HG03378 (cell line): ENCODE measurements at regions not wholly inside any gene's neighbourhood (a gene's known extent, or its start where the extent isn't known, plus 50 kb on each side); places are given as distances from the start of the nearest gene placed in this dataset.
"Not testable (repeated sequence)": the region's sequence is repeated elsewhere in the genome, so short reads cannot be mapped to it uniquely, and the experiment has no call there.

Experiments used
- ATAC-seq: cut with Tn5 transposase; IDR thresholded peaks from one replicate; pipeline ENCODE4 v1.9.1; 2021; ENCODE audit warnings: mild to moderate bottlenecking, moderate library complexity; ENCODE audit not compliant: unreplicated experiment

- ATAC-seq, result no peak
Observed at GRCh38 chr12:89289720-89290119, 62.6 kb downstream of the DUSP6 start.

GRCh38 chr12:89288959-89289358 is 63.3 kb downstream of the DUSP6 start:
- no peak for ATAC-seq

GRCh38 chr12:89286501-89286900 is 65.8 kb downstream of the DUSP6 start:
- no peak for ATAC-seq

- no peak for ATAC-seq
Observed at GRCh38 chr12:89281539-89281867, 70.8 kb downstream of the DUSP6 start.

DNA sequence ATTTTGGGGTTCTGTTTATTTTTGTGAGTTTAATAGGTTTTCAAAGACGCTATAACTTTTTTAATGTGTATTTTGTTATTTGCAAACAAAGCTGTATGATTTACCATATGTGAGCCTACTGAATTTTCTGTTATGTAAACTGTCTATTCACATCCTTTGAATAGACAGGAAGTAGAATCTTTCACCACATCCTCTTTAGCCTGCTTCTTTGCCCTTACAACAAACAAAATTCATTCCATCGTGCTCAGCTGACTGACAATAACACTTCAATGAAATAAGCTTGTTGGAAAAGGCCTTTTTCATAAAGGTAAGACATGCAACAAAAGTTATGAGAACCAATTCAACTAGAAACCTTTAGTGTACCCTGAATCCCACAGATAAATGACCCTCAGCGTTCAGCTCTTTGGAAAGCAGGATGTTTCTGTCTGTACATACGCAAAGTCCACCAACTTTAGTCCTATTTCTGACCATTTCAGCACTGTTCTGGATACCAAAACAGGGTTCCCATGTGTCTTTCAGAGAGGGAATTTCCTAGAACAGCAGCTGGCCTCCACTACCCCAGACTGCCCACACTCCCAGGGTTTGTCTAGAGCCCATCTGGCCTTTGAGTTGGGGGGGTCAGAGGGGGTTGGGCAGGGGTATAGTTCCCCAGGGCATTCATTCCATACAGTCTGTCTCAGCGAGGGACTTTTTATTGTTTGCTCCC is 71.3 kb downstream of the DUSP6 start:
- no peak for ATAC-seq

DNA sequence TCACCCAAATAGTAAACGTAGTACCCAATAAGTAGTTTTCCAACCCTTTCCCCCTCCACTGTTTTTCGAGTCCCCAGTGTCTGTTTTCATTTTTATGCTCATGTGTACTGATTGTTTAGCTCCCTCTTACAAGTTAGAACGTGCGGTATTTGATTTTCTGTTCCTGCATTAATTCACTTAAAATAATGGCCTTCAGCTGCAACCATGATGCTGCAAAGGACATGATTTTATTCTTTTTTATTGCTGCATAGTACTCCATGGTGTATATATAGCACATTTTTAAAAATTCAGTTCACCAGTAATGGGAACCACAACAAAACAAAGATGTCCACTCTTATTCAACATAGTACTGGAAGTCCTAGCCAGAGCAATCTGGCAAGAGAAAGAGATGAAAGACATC is 72.8 kb downstream of the DUSP6 start:
- no peak for ATAC-seq

GRCh38 chr12:89278862-89279261 is 73.4 kb downstream of the DUSP6 start:
- no peak for ATAC-seq

DNA sequence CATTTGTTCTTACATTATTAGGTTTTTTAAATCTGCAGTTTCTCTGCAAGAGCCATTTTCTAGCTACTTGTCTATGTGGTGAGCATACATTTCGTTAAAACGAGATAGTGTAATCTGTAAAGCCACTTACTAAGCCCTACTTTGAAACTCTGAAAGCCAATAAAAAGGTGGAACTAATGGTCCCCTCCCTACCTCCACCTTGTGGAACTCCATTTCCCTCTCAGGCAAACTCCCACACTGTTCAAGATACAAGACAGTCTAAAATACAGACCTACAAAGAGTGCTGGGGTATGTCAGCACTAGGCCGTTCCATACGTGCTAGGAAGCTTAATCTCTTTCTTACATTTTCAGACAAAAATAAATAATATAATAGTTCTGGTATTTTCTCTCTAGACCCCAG is 74.1 kb downstream of the DUSP6 start:
- ATAC-seq, result no peak

DNA sequence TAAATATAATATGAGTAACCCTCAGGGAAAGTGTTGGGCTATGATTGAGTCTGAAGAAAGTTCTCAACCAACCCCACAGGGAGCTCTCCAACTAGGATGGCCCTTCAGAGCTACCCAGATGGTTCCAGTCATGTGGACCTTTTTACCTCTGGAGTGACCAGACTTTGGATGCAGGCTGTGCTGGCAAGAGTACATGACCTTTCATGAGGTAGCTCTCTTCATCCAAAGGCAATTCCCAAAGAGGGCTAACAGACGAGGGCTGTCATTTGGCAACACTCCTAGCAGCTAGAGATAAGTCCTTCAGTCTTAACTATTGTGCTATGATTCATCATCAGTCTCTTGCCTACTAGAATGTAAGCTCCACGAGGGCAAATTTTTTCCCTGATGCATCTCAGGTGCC is 75.4 kb downstream of the DUSP6 start:
- ATAC-seq, result no peak

DNA sequence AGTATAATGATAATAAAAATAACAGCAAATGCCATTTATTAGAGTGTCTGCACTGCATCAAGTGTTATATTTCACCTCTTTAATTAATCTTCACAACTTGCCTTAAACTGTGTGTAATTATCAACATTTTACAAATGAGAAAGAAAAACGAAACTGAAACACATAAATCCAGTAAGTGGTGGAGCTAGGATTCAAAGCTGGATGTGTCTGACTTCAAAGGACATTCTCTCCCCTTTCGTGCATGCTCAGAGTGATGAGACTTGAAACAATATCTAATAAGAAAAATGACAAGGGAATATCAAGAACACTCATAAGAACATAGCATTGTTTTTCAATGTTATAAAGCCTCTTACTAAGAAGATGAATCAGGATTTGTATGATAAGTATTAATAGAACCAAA is 78.8 kb downstream of the DUSP6 start:
- ATAC-seq, result no peak

DNA sequence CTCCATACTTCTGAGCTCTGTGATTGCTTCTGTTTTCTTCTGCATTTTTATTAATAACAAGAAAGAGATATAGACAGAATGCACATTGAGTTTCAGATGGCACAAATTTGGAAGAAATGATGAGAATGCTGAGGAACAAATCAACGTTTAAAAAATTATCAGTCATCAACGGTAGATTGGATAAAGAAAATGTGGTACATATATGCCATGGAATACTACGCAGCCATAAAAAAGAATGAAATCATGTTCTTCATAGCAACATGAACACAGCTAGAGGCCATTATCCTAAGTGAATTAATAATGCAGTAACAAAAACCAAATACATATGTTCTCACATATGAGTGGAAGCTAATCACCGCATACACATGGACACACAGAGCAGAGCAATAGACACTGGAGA is 81.8 kb downstream of the DUSP6 start:
- no peak for ATAC-seq

DNA sequence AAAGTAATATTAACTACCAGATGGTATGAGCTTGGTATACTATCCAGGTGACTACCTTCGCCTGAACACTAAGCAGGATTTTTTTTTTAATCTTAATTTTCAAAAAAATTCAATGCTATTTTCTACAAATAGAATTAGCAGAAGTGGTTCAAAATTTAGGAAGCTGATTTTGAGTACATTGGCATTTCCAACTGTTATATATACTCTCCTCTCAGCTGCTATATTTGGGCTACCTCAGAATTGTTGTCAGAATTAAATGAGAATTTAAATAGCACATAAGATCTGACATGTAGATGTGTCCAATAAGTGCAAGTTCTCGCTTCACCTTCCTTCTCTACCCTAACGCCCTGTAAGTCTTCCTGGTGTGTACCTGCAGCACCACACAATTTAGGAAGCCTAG is 83.1 kb downstream of the DUSP6 start:
- no peak for ATAC-seq

DNA sequence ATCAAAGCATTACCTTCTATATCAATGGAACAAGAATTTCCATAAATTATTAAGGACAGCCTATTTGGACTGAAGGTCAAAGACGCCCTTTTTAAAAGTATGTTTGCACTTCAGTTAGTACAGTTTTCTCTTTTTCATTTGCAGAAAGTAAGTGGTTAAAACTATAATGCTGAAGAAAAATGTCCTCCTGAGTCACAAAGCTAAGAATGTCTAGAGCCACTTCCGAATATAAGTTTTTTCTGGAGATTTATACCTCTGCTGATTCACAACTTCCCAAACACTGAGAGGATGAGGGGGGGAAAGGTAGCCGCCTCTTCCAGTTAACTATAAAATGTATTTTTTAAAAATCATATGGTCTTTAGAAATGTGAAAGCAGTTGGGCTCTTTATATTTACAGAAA is 84.9 kb downstream of the DUSP6 start:
- no peak for ATAC-seq

DNA sequence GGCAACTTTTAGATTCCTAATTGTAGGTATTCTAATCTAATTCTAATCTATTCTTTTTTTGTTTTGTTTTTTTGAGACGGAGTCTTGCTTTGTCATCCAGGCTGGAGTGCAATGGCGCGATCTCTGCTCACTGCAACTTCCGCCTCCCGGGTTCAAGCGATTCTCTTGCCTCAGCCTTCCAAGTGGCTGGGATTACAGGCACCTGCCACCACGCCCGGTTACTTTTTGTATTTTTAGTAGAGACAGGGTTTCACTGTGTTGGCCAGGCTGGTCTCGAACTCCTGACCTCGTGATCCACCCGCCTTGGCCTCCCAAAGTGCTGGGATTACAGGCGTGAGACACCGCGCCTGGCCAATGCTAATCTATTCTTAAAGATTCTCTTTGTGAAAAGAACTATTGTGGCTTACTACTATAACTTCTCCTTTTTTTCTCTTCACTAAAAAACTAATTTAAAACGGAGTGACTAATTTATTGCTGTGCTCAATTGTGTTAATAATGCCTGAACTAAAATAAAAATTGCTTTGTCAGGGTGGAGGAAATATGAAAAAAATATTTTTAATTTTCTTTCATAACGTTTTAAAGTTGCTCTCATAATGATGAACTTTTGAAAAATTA is 85.6 kb downstream of the DUSP6 start:
- ATAC-seq, result not testable (repeated sequence)

- ATAC-seq, result no peak
Observed at GRCh38 chr12:89264837-89265236, 87.5 kb downstream of the DUSP6 start.

DNA sequence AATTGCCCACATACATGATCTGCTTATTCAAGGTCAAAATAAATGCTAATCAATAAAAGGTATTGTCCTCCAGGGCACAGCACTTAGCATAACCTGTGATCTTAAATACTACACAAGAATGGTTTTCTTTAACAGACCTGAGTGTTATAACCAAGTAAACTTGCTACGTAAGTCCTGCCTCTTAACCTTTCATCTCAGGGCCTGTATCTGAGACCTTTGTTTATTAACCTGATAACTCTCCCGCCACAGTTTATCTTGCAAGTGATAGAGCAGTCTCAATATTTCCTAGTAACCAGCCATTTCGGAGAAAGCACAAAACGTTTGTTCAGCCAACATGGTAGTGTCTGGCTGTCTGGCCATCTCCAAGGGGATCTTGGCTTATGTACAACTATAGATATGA is 88.4 kb downstream of the DUSP6 start:
- ATAC-seq, result no peak

DNA sequence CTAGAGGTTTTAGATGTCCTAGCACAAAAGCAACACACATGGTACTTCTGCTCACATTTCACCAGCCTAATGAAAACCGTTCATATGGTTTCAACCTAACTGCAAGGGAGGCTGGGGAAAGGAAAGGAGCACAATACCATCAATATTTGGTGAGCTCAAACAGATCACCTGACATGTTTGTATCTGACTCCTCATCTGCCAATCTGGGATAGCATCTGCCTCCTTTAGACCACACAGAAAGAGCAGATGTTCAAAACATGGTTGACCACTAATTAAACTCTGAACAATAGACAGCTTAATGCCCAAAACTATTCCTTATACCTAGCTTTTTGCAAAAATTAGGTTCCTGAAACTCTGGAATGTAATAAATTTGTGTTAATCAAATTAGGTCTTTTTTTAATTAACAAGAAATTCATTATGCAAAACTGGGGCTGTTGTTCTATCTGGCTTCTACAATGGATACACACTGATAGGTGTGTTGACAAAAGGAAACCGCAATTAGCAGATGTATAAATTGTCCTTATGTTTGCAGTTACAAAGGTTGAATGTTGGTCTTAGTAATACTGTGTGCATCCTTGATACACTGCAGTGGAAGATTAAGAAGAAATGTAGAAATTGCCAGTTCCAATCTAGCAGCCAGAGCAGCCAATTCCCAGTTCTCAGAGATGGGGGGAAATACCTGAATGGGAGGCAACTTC is 89.3 kb downstream of the DUSP6 start:
- no peak for ATAC-seq

GRCh38 chr12:89261982-89262381 is 90.3 kb downstream of the DUSP6 start:
- no peak for ATAC-seq

GRCh38 chr12:89260841-89261637 is 91.3 kb downstream of the DUSP6 start:
- ATAC-seq, result no peak

GRCh38 chr12:89259821-89260220 is 92.5 kb downstream of the DUSP6 start:
- no peak for ATAC-seq

- no peak for ATAC-seq
Observed at GRCh38 chr12:89258240-89258969, 93.9 kb downstream of the DUSP6 start.
